NCI-H1436 (cell line): ENCODE measurements at regions not wholly inside any gene's neighbourhood (a gene's known extent, or its start where the extent isn't known, plus 50 kb on each side); places are given as distances from the start of the nearest gene placed in this dataset.

Experiments
- DNase-seq: peaks from one replicate; lab custom pipeline; 2025; lab: John Stamatoyannopoulos, UW

- no peak for DNase-seq
Measured at GRCh38 chr2:118665784-118666529, 181.5 kb downstream of the EN1 start.

DNA sequence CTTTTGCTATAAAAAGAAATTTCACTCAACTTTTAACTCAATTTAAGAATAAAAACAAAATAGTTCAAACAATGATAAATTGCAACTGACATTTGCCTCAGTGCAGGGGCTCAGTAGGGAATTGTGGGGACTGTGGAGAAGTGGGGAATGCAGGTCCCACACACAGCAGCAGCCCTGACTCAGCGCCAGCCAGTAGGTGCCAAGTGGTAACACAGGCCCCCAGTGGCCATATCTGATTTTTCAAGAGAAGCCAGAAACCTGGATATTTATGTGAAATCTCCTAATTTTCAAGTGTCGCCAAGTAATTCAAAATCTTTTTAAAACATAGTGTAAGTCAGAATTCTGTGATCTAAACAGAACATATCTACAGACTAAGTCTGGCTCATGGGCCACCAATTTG, 186.3 kb downstream of the EN1 start:
- DNase-seq, result no peak

DNA sequence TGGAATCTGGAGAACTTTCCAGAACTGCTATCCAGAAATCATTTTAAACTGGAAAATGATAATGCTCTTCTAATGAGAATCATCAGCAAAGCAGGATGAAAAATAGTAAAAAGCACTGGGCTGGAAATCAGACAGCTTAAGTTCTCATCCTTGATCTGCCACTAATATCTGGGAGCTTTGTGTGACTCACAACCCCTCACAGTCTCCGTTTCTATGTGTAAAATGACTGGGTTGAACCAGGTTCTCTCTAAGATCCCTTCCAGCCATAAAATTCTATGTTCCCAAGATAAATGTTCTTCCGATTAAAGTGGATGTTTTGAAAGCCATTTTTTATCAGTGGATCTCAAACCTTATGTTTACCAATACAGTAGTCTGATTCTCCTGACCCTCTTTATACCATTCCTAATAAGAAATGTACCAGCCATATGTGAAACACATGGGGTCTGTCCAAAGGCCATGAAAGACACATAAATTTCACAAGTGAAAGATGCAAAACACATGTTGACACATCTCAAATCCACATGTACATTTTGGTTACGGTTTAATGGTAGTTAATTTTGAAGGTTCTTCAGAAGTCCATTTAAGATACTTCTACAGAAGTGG, 188.8 kb downstream of the EN1 start:
- no peak for DNase-seq

DNA sequence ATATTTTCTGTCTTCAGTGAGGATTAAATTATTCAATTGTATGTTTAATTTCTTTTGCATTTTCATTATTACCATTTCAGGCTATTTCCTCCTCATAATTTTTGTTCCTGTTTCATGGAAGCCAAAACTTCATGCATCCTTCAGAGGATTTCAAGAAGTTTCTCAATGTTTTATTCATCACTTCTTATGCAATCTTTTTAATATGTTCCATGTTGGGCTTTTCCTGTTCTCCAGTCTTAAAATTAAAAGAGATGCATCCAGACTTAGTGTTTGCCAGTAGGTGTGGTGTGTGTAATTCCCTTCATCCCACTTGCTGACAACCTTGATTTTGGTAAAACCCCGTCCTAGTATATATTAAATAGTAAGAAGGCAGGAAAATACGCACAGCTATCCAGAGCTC, 190.0 kb downstream of the EN1 start:
- no peak for DNase-seq

GRCh38 chr2:118654945-118655344, 192.5 kb downstream of the EN1 start:
- no peak for DNase-seq

DNA sequence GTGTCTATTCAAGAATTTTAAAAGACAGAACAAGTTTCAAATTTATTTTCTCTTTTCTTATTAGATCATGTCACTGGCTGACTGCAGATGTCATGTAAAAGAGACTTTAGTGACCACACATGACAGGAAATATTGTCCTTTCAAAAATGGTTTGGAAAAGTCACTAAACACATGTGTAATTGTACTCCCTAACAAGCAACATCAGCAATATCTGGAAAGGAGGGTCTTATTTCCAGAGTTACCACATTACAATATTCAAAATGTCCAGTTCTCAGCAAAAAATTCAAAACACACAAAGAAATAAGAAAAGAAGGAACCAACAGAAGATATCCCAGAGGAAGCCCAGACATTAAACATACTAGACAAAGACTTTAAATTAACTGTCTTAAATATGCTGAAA, 197.1 kb downstream of the EN1 start:
- DNase-seq, result no peak

DNA sequence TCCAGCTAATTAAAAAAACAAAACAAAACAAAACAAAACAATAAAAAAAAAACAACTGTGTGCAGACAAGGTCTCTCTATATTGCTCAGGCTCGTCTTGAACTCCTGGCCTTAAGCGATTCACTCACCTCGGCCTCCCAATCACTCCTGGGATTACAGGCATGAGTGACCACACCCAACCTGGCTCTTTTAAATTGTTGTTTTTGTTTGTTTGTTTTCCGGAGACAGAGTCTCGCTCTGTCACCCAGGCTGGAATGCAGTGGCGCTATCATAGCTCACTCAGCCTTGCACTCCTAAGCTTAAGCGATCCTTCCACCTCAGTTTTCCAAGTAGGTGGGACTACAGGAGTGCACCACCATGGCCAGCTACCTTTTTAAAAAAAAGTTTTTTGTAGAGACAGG, 201.6 kb downstream of the EN1 start:
- no peak for DNase-seq

DNA sequence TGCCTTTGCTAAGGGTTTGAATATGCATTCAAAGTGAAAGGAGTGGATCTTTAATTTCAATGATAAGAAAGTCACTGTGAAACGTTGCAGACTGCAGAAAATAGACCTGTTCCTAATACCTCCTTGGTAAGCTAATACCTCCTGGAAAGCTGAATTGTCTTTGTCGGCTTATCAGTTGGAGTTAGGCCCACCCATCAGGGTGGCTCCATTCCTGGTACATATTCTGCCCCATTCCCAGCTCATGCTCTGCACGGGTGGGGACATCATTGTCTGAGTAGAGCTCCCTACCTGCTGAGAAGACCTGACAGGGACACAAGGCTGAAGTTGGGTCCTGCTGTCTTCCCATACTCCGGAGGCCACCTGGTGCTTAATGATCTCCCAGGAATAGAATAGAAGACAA, 203.3 kb downstream of the EN1 start:
- DNase-seq, result no peak

GRCh38 chr2:118643294-118643693, 204.2 kb downstream of the EN1 start:
- no peak for DNase-seq

DNA sequence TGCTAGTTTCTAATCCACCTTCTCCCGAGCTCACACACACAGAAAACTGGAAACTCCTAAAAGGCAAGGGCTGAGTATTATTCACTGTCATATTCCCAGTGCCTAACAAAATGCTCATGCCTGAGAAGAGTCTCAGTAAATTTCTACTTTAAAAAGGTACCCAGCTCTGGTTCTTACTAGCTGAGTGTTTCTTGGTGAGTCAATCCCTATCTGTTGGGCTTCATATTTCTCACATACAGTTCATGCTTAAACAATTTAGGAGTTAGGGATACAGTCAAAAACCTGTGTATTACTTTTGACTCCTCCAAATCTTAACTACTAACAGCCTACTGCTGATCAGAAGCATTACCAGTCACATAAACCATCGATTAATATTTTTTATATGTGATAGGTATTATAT, 204.9 kb downstream of the EN1 start:
- no peak for DNase-seq

DNA sequence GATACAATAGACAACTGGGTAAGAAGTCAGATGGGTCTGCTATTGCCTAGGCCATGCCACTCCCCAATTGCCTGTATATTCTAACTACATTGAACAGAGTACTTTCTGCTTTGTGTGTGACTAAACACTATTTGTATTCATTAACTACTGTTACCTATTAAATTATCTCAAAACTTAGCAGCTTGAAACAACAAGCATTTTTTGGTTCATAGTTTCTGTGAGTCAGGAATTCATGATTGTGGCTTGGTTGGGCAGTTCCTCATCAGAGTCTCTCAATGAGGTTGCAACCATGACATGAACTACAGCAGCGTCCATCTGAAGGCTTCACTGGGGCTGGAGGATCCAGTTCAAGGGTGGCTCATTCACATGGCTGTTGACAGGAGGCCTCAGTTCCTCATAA, 205.7 kb downstream of the EN1 start:
- DNase-seq, result no peak

DNA sequence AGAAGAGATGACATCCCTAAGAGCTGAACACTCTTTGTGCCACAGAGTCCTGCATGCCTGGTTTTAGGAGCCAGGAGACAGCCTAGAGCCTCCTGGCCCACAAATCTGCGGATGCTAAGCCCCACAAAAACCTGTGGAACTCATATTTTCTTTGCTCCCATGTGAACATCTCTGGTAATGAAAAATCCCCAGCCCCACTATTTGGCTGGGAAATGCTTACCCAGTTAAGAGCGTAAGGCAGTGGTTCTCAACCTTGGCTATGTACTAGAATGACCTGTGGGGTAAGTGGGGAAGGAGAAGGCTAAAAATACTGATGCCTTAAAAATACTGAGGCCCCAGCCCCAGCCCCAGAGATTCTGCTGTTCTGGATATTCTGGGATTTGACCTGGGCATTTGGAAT, 208.1 kb downstream of the EN1 start:
- no peak for DNase-seq

DNA sequence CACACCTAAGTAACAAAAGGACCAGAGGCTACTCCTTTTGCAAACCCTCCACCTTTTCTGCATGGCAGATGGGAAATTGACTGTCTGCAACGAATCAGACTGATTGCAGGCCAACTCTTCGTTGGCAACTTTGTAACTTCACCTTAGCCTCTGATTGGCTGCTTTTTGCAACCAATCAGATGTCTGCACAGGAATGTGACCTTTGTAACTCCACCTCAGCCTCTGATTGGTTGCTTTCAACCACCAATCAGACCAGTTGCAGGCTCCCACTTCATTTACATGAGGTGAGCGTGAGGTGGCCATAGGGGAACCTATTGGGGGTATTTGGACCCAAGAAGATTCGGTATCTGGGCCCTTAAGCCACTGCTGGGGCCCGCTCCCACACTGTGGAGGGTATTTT, 209.0 kb downstream of the EN1 start:
- no peak for DNase-seq

DNA sequence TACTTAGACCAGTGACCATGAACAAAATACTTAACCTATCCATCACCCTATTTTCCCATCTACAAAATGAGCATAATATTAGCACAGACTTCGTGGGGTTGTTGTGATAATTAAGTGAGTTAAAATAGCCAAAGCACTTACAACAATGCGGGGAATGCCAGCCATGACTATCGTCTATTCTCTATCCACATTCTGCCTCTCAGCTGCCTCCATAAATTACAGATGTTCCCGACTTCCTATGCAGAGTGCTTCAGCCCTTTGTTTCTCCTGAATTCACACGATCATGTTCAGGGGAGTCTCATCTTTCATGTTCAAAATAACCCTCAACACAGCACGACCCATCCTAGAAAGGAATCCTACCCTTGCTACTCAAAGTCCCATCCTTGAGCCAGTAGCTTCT, 211.6 kb downstream of the EN1 start:
- no peak for DNase-seq

- DNase-seq, result no peak
Measured at GRCh38 chr2:118634876-118635275, 212.6 kb downstream of the EN1 start.

DNA sequence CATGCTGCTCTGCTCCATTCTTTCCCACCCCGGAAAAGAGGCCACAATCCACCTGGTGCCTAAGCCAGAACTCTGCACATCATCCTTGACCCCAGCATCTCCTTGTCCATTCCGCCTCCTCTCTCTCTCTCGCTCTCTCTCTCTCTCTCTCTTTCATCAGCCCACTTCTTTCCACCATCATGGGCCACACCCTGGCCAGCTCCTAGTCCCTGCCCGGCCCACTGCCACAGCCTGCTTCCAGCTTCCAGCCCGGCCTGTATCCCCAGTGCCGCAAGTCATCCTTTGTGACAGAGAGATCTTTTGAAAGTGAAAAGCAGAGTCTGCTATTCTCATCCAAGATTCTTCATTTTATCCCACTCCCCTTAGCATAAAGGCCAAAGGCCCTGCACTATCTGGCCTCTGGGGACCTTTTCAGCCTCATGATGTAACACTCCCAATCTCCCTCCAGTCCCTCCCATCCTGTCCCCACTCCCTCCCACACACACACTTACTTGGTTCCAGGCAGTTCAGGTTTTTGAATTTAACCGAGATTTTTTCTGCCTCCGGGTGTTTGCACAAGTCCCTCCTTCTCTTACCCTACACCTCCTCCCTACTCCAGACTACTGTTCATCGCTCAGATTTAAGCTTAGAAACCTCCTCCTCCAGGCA, 214.0 kb downstream of the EN1 start:
- DNase-seq, result peak; percentile 9

GRCh38 chr2:118632921-118633320, 214.5 kb downstream of the EN1 start:
- DNase-seq, result no peak

- no peak for DNase-seq
Measured at GRCh38 chr2:118627156-118627555, 220.3 kb downstream of the EN1 start.

DNA sequence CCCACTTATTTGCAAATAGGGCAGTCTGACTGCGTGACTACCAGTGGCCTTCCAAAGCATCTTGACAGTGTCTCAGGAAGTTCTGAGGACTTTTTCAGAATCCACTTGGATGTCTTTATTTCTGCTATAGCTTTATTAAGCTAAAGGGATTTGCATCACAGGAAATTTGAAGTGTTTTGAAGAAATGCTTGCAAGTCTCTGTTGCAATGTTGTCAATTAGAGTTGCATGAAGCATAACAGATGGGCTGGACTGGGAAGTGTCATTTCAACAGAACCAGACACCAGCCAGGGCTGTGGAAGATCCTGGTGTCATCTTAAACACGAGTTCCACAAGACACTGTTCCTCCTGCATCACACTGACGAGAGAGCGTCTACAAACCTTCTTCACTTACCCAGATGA, 224.5 kb downstream of the EN1 start:
- DNase-seq, result no peak

GRCh38 chr2:118622108-118622507, 225.3 kb downstream of the EN1 start:
- DNase-seq, result no peak

DNA sequence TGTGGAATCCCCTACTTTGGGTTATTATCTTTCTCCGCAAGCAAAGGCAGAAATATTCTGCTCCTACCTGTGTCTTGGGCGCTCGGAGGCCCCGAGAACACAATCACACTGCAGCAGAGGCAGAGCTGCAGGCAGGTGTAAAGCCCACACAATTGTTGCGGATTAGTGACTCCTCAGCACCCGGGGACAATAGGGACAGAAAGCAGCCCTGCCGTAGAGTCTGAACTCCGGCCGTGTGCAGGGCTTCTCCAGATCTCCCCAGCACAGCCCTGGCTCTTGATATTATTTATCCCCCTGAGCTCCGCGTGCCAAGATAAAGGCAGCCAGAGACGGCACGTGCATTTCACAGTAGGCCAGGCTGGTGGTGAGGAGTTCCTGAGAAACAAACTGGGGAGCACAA, 229.2 kb downstream of the EN1 start:
- DNase-seq, result no peak

DNA sequence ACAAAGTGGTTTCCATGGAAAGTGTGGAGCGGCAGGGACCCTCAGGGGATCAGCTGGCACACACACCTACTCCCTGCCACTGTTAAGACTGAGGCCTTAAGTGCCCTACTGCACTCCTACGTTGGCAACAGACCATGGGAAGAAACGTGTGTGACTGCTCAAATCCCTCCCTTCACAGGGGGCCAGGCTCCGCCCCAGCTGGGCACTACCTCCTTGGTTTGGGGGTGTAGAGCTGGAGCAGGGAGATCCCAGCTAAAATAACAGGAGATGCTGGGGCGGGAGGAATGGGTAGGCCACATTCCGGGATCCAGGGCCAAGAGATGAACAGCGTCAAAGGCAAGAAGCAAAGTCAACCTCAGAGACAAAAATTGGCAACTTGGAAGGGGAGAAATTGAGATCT, 231.0 kb downstream of the EN1 start:
- no peak for DNase-seq

GRCh38 chr2:118614841-118615271, 232.6 kb downstream of the EN1 start:
- no peak for DNase-seq

DNA sequence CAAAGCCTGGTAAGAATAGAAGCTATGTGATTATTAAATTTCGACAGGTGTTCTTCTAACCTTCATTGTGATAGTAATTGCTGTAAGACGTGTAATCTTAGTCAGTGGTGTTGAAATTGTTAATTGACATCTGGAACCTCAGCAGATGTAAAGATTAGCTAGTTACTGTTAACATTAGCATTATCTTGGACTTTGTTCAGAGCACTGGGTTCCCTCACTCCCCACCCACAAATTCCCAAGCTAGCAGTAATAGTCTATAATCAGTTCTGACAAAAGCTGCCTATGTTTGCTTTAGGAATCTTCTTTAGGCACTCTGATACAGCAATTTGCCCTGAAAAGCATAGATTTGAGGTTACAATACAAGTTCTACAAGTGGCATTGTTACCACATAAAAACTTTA, 233.7 kb downstream of the EN1 start:
- DNase-seq, result no peak
